Lung (tissue), 11 donors: ENCODE measurements at regions not wholly inside any gene's neighbourhood (a gene's known extent, or its start where the extent isn't known, plus 50 kb on each side); places are given as distances from the start of the nearest gene placed in this dataset.
"Not testable (repeated sequence)": the region's sequence is repeated elsewhere in the genome, so short reads cannot be mapped to it uniquely, and the experiment has no call there.

ENCODE experiments used
- ATAC-seq: fragments of 200-7000 bp; cut with Tn5 transposase; one replicate; pipeline ENCODE4 v1.9.1; 2020; ENCODE audit warnings: moderate number of reproducible peaks; ENCODE audit not compliant: insufficient read depth, low FRiP score
- DNase-seq, 3 donors: peaks; one replicate each; pipeline ENCODE4 v3.0.0-alpha.2; 2013 to 2017
- H3K27ac ChIP-seq, 2 donors: one replicate each; pipeline ENCODE4 v1.5.1; 2013; ENCODE audit warnings: mild to moderate bottlenecking in 2 of 2, moderate library complexity in 2 of 2, control low read depth in 1 of 2, inconsistent platforms in 1 of 2, low read depth in 1 of 2, low read length in 1 of 2
- H3K27me3 ChIP-seq, 3 donors: one replicate each; pipeline ENCODE4 v1.5.1; 2013; ENCODE audit warnings: low read length in 2 of 3; ENCODE audit not compliant: control insufficient read depth in 3 of 3, insufficient read depth in 3 of 3
- H3K36me3 ChIP-seq, 4 donors: one replicate each; pipeline ENCODE4 v1.5.1; 2013; ENCODE audit warnings: low read length in 4 of 4, mild to moderate bottlenecking in 1 of 4, moderate library complexity in 1 of 4; ENCODE audit not compliant: control insufficient read depth in 4 of 4, insufficient read depth in 4 of 4
- H3K4me1 ChIP-seq, 5 donors: one replicate each; pipeline ENCODE4 v1.5.1; 2013; ENCODE audit warnings: low read length in 5 of 5, mild to moderate bottlenecking in 2 of 5, moderate library complexity in 1 of 5; ENCODE audit not compliant: control insufficient read depth in 5 of 5, insufficient read depth in 5 of 5
- H3K4me3 ChIP-seq: one replicate; pipeline ENCODE4 v1.5.1; 2013; ENCODE audit warnings: mild to moderate bottlenecking, control low read depth, moderate library complexity
- H3K9ac ChIP-seq, 2 donors: one replicate each; pipeline ENCODE4 v1.5.1; 2013; ENCODE audit warnings: low read length in 2 of 2, control low read depth in 1 of 2; ENCODE audit not compliant: insufficient read depth in 1 of 2
- H3K9me3 ChIP-seq, 4 donors: one replicate each; pipeline ENCODE4 v1.5.1; 2013; ENCODE audit warnings: low read length in 3 of 4, mild to moderate bottlenecking in 1 of 4, moderate library complexity in 1 of 4; ENCODE audit not compliant: control insufficient read depth in 4 of 4, insufficient read depth in 3 of 4
- WGBS, 2 donors: extraction: QIAGEN DNeasy Blood & Tissue Kit; methylation state at CpG; one replicate each; pipeline ENCODE4 v1.1.7; 2013; 5-methylcytosine and 5-hydroxymethylcytosine counted together
- TF ChIP-seq, protein P1 (sequence below): IDR thresholded peaks from 2 replicates; pipeline ENCODE4 v1.5.1; 2012; ENCODE audit warnings: mild to moderate bottlenecking; ENCODE audit errors: control extremely low read depth, extremely low read depth
- donor health status: control.
- donor health status: control.
- donor health status: Bipolar disorder and iron deficiency.
- donor health status: healthy.
- donor health status: DM: yes; HTN: yes; CAD: no.

GRCh38 chr5:67765697-67766096 is 449.9 kb upstream of the PIK3R1 start:
- no peaks in the 10 kb centered on the region for H3K9me3 ChIP-seq
- peaks cover 0 to 5% (median 4%) of the 10 kb centered on the region in 5 donors for H3K4me1 ChIP-seq
- no peak overlapping the region for H3K4me3 ChIP-seq
- TF ChIP-seq, protein P1, sequence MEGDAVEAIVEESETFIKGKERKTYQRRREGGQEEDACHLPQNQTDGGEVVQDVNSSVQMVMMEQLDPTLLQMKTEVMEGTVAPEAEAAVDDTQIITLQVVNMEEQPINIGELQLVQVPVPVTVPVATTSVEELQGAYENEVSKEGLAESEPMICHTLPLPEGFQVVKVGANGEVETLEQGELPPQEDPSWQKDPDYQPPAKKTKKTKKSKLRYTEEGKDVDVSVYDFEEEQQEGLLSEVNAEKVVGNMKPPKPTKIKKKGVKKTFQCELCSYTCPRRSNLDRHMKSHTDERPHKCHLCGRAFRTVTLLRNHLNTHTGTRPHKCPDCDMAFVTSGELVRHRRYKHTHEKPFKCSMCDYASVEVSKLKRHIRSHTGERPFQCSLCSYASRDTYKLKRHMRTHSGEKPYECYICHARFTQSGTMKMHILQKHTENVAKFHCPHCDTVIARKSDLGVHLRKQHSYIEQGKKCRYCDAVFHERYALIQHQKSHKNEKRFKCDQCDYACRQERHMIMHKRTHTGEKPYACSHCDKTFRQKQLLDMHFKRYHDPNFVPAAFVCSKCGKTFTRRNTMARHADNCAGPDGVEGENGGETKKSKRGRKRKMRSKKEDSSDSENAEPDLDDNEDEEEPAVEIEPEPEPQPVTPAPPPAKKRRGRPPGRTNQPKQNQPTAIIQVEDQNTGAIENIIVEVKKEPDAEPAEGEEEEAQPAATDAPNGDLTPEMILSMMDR, result no peak
- ATAC-seq, result no peak
- H3K36me3 ChIP-seq, result no peaks in the 10 kb centered on the region
- no peak overlapping the region for H3K27ac ChIP-seq
- no peaks in the 10 kb centered on the region for H3K27me3 ChIP-seq
- DNase-seq, result no peak
- no peak overlapping the region for H3K9ac ChIP-seq
- 83% methylated on average over 2 of the region's 2 CpGs for WGBS, 2 donors

DNA sequence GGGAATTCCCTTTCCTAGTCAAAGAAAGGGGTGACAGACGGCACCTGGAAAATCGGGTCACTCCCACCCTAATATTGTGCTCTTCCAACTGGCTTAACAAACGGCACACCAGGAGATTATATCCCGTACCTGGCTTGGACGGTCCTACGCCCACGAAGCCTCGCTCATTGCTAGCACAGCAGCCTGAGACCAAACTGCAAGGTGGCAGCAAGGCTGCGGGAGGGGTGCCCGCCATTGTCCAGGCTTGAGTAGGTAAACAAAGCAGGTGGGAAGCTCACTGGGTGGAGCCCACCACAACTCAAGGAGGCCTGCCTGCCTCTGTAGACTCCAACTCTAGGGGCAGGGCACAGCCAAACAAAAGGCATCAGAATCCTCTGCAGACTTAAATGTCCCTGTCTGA is 457.8 kb upstream of the PIK3R1 start:
- not testable (repeated sequence) for ATAC-seq, H3K36me3 ChIP-seq, H3K9me3 ChIP-seq, H3K4me1 ChIP-seq, H3K27ac ChIP-seq, H3K9ac ChIP-seq, H3K4me3 ChIP-seq, H3K27me3 ChIP-seq, DNase-seq
- 94 to 97% methylated on average over 10 of the region's 10 CpGs for WGBS, 2 donors

GRCh38 chr5:67752357-67752708 is 463.2 kb upstream of the PIK3R1 start:
- H3K4me3 ChIP-seq, result no peak overlapping the region

GRCh38 chr5:67748165-67748690 is 467.3 kb upstream of the PIK3R1 start:
- Histone ChIP-seq H3K27me3 (no peaks in the 10 kb centered on the region), H3K4me3 (no peak overlapping the region), H3K9ac (no peak overlapping the region), H3K9me3 (peaks cover 0 to 9% (median 5%) of the 10 kb centered on the region in 4 donors), H3K4me1 (no peaks in the 10 kb centered on the region), H3K27ac (no peak overlapping the region), H3K36me3 (no peaks in the 10 kb centered on the region)
- 32 to 68% methylated on average over 1 of the region's 1 CpG for WGBS, 2 donors
- ATAC-seq (no peak), DNase-seq (no peak)
- TF ChIP-seq, protein P1, result no peak

More at GRCh38 chr5:67752357-67752708, 463.2 kb upstream of the PIK3R1 start:
- no peaks in the 10 kb centered on the region for H3K36me3 ChIP-seq
- WGBS, 2 donors, result 91 to 98% methylated on average over 2 of the region's 2 CpGs
- peaks cover 0 to 6% (median 5%) of the 10 kb centered on the region in 4 donors for H3K9me3 ChIP-seq
- TF ChIP-seq, protein P1, result no peak
- H3K27ac ChIP-seq, result no peak overlapping the region
- no peak overlapping the region for H3K9ac ChIP-seq
- DNase-seq (no peak), ATAC-seq (no peak)
- H3K27me3 ChIP-seq, result no peaks in the 10 kb centered on the region
- H3K4me1 ChIP-seq, result no peaks in the 10 kb centered on the region
